HL-60 (cell line): ENCODE measurements at regions not wholly inside any gene's neighbourhood (a gene's known extent, or its start where the extent isn't known, plus 50 kb on each side); places are given as distances from the start of the nearest gene placed in this dataset.

Source experiments
- CTCF ChIP-seq: IDR thresholded peaks from one replicate; pipeline ENCODE4 v1.5.1; 2011; ENCODE audit warnings: low read length, control low read depth, inconsistent platforms; ENCODE audit not compliant: insufficient read depth
- GABPA ChIP-seq: IDR thresholded peaks from 2 replicates; pipeline ENCODE4 v1.6.1; 2012; ENCODE audit warnings: low read depth
- POLR2AphosphoS5 ChIP-seq: IDR thresholded peaks from 2 replicates; pipeline ENCODE4 v1.6.1; 2012; ENCODE audit warnings: low read depth
- REST ChIP-seq: IDR thresholded peaks from 2 replicates; pipeline ENCODE4 v1.6.1; 2012; ENCODE audit warnings: low read depth; ENCODE audit not compliant: insufficient replicate concordance
- SPI1 ChIP-seq: IDR thresholded peaks from 2 replicates; pipeline ENCODE4 v1.6.1; 2012; ENCODE audit warnings: low read depth, mild to moderate bottlenecking, borderline replicate concordance

GRCh38 chr3:135597855-135598254 lies 367.7 kb upstream of the PPP2R3A start:
- no peak for TF ChIP-seq CTCF
- TF ChIP-seq REST, result no peak
- no peak for TF ChIP-seq POLR2AphosphoS5
- no peak for TF ChIP-seq GABPA
- TF ChIP-seq SPI1, result no peak
